ENCODE measurements at regions not wholly inside any gene's neighbourhood (a gene's known extent, or its start where the extent isn't known, plus 50 kb on each side); places are given as distances from the start of the nearest gene placed in this dataset.
A peak's percentile ranks its signal among the peaks of the same experiment; 100 is the strongest.

DNA sequence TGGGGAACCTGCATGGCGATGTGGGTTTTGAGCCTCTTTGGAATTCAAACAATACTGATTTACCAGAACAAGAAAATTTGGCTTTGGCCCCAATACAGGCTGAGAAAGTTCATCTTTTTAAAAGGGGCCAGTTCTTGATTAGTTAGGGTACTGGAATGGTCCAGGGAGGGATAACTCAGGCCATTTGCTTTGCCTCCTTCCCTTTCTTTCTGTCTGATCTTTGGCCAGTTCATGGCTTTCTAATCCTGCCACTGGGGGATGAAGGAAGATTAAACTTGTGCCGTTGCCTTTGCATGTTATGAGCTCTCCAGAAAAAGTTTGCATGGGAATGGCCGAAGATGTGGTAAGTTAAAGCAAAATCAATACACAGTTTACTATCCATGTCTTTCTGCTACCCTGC lies 78.4 kb downstream of the ADAMTS15 start:
- no peak overlapping the region for H3K27ac ChIP-seq
- TF ChIP-seq, protein P1, sequence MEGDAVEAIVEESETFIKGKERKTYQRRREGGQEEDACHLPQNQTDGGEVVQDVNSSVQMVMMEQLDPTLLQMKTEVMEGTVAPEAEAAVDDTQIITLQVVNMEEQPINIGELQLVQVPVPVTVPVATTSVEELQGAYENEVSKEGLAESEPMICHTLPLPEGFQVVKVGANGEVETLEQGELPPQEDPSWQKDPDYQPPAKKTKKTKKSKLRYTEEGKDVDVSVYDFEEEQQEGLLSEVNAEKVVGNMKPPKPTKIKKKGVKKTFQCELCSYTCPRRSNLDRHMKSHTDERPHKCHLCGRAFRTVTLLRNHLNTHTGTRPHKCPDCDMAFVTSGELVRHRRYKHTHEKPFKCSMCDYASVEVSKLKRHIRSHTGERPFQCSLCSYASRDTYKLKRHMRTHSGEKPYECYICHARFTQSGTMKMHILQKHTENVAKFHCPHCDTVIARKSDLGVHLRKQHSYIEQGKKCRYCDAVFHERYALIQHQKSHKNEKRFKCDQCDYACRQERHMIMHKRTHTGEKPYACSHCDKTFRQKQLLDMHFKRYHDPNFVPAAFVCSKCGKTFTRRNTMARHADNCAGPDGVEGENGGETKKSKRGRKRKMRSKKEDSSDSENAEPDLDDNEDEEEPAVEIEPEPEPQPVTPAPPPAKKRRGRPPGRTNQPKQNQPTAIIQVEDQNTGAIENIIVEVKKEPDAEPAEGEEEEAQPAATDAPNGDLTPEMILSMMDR (IDR thresholded peaks at IDR 0.05), result no peak
- no peak overlapping the region for H3K4me3 ChIP-seq
- DNase-seq (ENCODE audit: low spot score), result peak; percentile 45

DNA sequence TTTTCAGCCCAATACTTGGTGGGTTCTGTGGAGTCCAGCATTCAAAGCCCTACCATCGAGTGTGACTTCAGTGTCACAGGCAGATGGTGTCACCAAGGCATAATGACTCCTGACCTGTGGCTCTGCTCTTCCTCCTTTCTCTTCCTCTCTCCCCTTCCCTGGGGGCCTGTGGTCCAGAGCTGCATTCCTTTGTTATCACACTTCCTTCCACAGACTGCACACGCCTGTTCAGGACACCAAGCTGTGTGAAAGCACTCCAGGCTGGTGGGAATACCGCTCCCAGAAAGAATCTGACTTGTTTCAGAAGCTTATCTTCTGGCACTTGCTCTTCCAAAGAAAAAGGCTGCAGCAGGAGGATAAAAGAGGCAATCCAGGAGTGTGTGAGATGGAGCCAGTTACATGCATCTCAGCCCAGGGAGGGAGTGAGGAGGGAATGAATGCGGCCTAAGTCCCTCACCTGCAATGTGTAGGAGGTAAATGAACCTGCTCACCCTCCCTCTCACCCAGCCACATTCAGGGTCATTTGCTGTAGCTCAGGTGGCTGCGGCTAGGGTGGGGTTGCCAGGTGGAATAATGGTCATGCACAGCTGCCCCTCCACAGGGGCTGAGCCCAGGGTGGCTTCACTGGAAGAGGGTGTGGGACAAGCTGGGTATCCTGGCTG lies 79.3 kb downstream of the ADAMTS15 start:
- Histone ChIP-seq H3K4me3 (no peak overlapping the region), H3K27ac (peak overlapping the region in 1 of 2 donors; percentile 3)
- DNase-seq (ENCODE audit: low spot score), result peak; percentile 74
- TF ChIP-seq, protein P1 (IDR thresholded peaks at IDR 0.05), result no peak

DNA sequence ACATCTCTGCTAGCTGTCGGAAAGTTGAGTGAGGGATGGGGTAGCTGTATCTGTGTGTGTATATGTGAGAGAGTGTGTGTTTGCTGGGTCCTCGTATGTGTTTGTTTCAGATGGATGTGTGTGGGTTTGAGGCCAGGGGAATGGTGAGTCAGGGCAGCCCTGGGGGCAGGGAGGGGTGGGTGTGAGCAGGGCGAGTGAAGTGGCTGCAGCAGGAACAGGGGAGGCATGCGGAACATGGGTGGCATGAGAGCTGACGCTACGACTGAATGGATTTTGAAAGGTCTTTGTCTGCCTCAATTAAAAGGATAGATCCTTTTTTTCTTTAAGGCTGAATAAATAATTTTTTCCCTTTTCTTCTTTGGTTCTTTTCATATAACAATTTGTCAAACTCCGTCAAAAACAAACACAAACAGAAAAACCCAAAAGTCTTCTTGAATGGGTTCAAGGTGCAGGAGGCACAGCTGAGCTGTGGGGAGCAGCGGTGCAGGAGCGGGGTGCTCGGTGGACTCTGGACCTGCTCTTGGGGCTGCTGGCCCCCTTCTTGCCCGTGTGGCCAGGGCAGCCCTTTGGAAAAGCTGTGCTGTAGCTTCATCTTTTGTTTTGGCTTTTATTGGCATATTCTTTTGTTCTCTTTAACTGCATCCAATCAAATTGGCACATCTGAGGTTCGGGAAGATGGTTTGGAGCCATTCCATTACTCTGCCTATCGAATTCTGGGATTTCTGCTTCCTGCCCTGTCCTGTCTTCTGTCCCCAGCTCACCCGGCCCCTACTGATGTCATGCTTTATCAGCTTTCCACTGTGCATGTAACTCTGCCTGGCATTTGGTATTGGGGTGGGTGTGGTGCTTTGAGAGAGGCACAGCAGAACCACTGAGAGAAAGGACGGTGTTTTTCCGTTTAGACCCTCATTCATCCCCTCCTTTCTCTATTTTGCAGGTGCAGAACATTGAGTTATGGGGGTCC lies 80.1 kb downstream of the ADAMTS15 start:
- Histone ChIP-seq H3K4me3 (no peak overlapping the region), H3K27ac (peak overlapping the region in 1 of 2 donors; percentile 3)
- TF ChIP-seq, protein P1 (IDR thresholded peaks at IDR 0.05), result no peak
- DNase-seq (ENCODE audit: low spot score), result peak; percentile 70

DNA sequence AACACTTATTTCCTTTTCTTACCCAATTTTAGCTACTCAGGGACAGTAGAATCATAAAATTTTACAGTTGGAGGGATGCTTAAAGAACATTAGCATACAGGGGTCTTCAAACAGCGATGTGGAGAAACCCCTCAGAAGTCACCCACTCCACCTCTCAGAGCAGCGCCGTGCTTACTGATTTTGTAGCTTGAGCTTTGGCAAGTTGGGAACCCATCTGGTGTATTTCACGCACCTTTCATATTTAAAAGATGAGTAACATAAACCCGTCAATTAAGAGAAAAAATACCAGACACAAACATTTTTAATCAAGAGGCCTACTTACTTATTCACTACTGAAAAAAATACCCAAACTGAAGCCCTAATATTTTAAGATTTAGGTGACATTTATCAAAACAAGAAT lies 80.9 kb downstream of the ADAMTS15 start:
- TF ChIP-seq, protein P1 (IDR thresholded peaks at IDR 0.05), result no peak
- H3K4me3 ChIP-seq, result no peak overlapping the region
- DNase-seq (ENCODE audit: low spot score), result no peak
- no peak overlapping the region for H3K27ac ChIP-seq

DNA sequence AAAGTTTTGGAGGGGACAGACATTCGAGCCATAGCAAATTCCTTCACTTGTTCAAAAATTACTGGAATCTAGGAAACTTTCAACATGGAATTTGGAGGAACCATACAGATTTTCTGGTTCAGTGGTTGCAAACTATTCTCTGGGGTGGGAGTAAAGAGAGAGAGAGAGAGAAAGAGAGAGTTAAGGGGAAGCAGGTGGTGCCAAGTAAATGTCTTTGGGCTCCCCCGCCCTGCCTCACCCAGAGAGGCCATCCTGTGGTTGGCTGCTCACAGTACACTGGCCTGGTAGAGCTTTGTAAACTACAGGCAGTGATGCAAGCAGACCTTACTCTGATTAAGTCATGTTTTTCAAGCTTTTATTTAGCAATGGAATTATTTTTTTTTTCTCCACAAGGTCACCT lies 82.6 kb downstream of the ADAMTS15 start:
- TF ChIP-seq, protein P1 (IDR thresholded peaks at IDR 0.05), result no peak
- Histone ChIP-seq H3K27ac (no peak overlapping the region), H3K4me3 (no peak overlapping the region)
- DNase-seq (ENCODE audit: low spot score), result no peak

DNA sequence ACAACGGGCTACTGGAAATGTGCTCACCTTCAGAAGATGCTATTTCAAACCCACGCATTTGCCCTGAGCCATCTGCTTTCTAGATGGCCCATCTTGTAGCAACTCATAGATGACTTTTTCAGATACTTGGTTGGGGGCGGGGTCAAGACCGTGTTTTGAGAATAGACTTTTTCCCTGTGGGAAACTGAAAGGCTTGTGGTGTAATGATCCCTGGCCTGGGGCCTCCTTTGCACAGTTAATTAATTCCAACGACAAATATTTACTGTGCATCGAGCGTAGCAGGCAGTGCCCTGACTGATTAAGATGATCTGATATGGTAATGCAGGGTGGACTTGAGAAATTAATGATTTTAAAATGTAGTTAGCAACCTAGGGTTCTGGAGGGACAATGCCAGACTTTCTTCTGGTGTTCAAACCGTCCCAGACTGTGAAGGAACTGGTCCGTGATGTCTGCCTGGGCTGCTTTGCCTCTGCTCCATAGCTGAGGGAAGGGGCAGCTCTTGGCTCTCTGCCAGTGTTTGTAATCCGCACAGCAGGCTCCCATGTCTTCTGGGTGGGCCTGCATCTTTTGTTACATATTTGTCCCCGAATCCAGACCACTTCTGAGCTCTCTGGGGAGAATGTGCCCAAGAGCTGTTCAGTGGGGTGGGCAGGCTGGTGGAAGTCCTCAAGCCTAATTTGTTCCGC lies 84.8 kb downstream of the ADAMTS15 start:
- TF ChIP-seq, protein P1 (IDR thresholded peaks at IDR 0.05), result no peak
- Histone ChIP-seq H3K27ac (no peak overlapping the region), H3K4me3 (no peak overlapping the region)
- no peak for DNase-seq (ENCODE audit: low spot score)
